Peyer's patch (tissue), 4 donors: ENCODE measurements at regions not wholly inside any gene's neighbourhood (a gene's known extent, or its start where the extent isn't known, plus 50 kb on each side); places are given as distances from the start of the nearest gene placed in this dataset.

Source experiments
- DNase-seq, 3 donors: peaks; one replicate each; pipeline ENCODE4 v3.0.0-alpha.2; 2017 to 2019
- H3K27ac ChIP-seq, 4 donors: fragments of 200-600 bp; sonication (generic); one replicate each; pipeline ENCODE4 v1.5.1; 2016 to 2019
- H3K27me3 ChIP-seq, 2 donors: fragments of 200-600 bp; sonication (generic); one replicate each; pipeline ENCODE4 v1.5.1; 2019
- H3K36me3 ChIP-seq, 3 donors: fragments of 200-600 bp; sonication (generic); one replicate each; pipeline ENCODE4 v1.5.1; 2016 to 2019
- H3K4me1 ChIP-seq, 4 donors: fragments of 200-600 bp; sonication (generic); one replicate each; pipeline ENCODE4 v1.5.1; 2016 to 2019
- H3K4me3 ChIP-seq, 4 donors: fragments of 200-600 bp; sonication (generic); 1 replicate in 3 of 4; 2 replicates in 1 of 4; pipeline ENCODE4 v1.5.1; 2016 to 2019; ENCODE audit warnings: mild to moderate bottlenecking in 1 of 4
- H3K9me3 ChIP-seq, 4 donors: fragments of 200-600 bp; sonication (generic); one replicate each; pipeline ENCODE4 v1.5.1; 2016 to 2019; ENCODE audit warnings: mild to moderate bottlenecking in 1 of 4
- CTCF ChIP-seq, 6 experiments: fragments of 450-650 bp in 4 of 6; fragments of 200-600 bp in 2 of 6; sonication (generic) in 1 of 6; IDR thresholded peaks; one replicate each; pipeline ENCODE4 v1.5.1; 2017 to 2019; ENCODE audit warnings: antibody characterized with exemption in 6 of 6, mild to moderate bottlenecking in 3 of 6, moderate library complexity in 1 of 6
- POLR2A ChIP-seq, 2 donors: fragments of 450-650 bp; IDR thresholded peaks; one replicate each; pipeline ENCODE4 v1.5.1; 2017; ENCODE audit warnings: antibody characterized with exemption in 2 of 2, mild to moderate bottlenecking in 2 of 2, moderate library complexity in 2 of 2

DNA sequence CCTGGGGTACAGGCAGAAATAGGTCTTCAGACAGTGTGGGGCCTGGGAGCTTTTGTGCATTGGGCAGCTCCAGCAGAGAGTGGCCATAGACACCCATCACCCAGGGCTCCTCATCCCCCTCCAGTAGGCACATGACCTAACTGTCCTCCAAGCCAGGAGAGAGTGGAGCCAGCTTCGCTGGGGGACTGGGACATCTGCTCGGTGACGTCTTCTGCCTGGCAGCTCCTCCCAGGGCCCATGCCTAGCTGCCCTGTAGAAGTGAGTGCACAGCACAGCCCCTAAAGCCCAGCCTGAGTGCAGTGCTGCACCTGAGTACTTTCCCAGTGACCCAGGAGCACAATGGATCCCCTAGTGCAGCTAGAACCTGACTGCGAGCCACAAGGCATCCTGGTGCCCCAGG is 279.7 kb upstream of the SLC7A11 start:
- Histone ChIP-seq H3K36me3 (no peaks in the 10 kb centered on the region), H3K27me3 (no peaks in the 10 kb centered on the region), H3K27ac (no peak overlapping the region), H3K9me3 (no peaks in the 10 kb centered on the region), H3K4me1 (no peaks in the 10 kb centered on the region), H3K4me3 (no peak overlapping the region)
- DNase-seq: no peak
- TF ChIP-seq POLR2A (IDR thresholded peaks at IDR 0.05) (no peak), CTCF (IDR thresholded peaks at IDR 0.05) (no peak)

GRCh38 chr4:138519436-138519835 is 277.3 kb upstream of the SLC7A11 start:
- H3K36me3 ChIP-seq: no peaks in the 10 kb centered on the region
- H3K27ac ChIP-seq: no peak overlapping the region
- no peaks in the 10 kb centered on the region for H3K9me3 ChIP-seq
- no peak overlapping the region for H3K4me3 ChIP-seq
- no peaks in the 10 kb centered on the region for H3K27me3 ChIP-seq
- TF ChIP-seq POLR2A (IDR thresholded peaks at IDR 0.05) (no peak), CTCF (IDR thresholded peaks at IDR 0.05) (no peak)
- DNase-seq: no peak
- no peaks in the 10 kb centered on the region for H3K4me1 ChIP-seq

DNA sequence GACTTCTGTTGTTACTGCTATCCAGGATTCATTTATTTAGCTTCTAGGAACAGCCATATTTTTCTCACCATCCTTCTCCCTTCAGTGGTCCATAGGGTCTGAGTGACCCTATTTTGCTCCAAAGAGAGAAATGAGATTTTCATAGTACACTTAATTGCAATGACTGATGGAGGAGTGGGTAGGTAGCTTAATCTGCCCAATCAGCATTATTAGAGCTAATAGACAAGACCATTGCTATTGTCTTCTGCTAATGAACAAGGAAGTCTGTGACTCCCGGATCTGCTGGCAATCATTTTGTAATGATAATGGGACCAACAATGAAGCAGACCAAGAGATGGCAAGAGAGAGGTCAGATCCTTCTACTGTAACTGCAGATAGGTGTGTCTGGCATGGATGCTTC is 271.4 kb upstream of the SLC7A11 start:
- no peaks in the 10 kb centered on the region for H3K36me3 ChIP-seq
- no peaks in the 10 kb centered on the region for H3K4me1 ChIP-seq
- no peak overlapping the region for H3K4me3 ChIP-seq
- no peak for DNase-seq
- TF ChIP-seq POLR2A (IDR thresholded peaks at IDR 0.05) (no peak), CTCF (IDR thresholded peaks at IDR 0.05) (no peak)
- H3K27ac ChIP-seq: no peak overlapping the region
- H3K9me3 ChIP-seq: no peaks in the 10 kb centered on the region
- no peaks in the 10 kb centered on the region for H3K27me3 ChIP-seq

GRCh38 chr4:138512756-138513155 is 270.6 kb upstream of the SLC7A11 start:
- Histone ChIP-seq H3K27ac (no peak overlapping the region), H3K4me3 (no peak overlapping the region), H3K9me3 (no peaks in the 10 kb centered on the region), H3K27me3 (no peaks in the 10 kb centered on the region), H3K36me3 (no peaks in the 10 kb centered on the region), H3K4me1 (no peaks in the 10 kb centered on the region)
- no peak for TF ChIP-seq POLR2A (IDR thresholded peaks at IDR 0.05)
- DNase-seq: no peak

- Histone ChIP-seq H3K4me1 (no peaks in the 10 kb centered on the region), H3K4me3 (no peak overlapping the region), H3K27ac (no peak overlapping the region), H3K27me3 (no peaks in the 10 kb centered on the region), H3K36me3 (no peaks in the 10 kb centered on the region), H3K9me3 (no peaks in the 10 kb centered on the region)
- TF ChIP-seq POLR2A (IDR thresholded peaks at IDR 0.05): no peak
- TF ChIP-seq CTCF (IDR thresholded peaks at IDR 0.05): no peak
- no peak for DNase-seq
Measured at GRCh38 chr4:138510053-138510452, 267.9 kb upstream of the SLC7A11 start.

GRCh38 chr4:138509346-138509745 is 267.2 kb upstream of the SLC7A11 start:
- TF ChIP-seq POLR2A (IDR thresholded peaks at IDR 0.05) (no peak), CTCF (IDR thresholded peaks at IDR 0.05) (no peak)
- no peaks in the 10 kb centered on the region for H3K9me3 ChIP-seq
- no peaks in the 10 kb centered on the region for H3K36me3 ChIP-seq
- H3K4me1 ChIP-seq: no peaks in the 10 kb centered on the region
- H3K4me3 ChIP-seq: no peak overlapping the region
- DNase-seq: no peak
- H3K27me3 ChIP-seq: no peaks in the 10 kb centered on the region
- no peak overlapping the region for H3K27ac ChIP-seq
